Ovary (tissue), 1 donor: ENCODE measurements at regions not wholly inside any gene's neighbourhood (a gene's known extent, or its start where the extent isn't known, plus 50 kb on each side); places are given as distances from the start of the nearest gene placed in this dataset.

Experiments
- EP300 ChIP-seq: sonication (generic); formaldehyde crosslinking; IDR thresholded peaks from one replicate; pipeline ENCODE4 v1.6.1; 2017; ENCODE audit warnings: antibody characterized with exemption
- POLR2A ChIP-seq: fragments of 450-650 bp; IDR thresholded peaks from one replicate; pipeline ENCODE4 v1.6.1; 2017; ENCODE audit warnings: antibody characterized with exemption, mild to moderate bottlenecking, moderate library complexity

DNA sequence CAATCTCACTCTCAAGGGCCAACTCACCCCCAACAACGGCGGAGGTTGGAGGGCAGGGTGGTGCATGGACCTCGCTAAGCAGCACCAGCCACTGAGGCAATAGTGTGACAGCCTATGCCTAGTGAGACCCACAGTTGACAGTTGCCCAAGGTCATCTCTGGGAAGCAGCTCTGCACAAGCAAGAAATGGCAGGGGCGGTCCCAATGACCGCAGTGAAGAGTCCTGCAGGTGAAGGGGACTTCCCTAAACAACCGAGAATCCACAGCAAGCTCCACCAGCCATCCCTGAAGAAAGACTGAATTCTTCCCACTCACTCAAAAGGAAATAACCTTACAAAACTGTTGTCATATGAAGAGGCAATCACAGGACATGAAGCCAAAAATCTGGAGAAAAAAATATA is 313.4 kb upstream of the ID2 start:
- TF ChIP-seq EP300 = no peak
- no peak for TF ChIP-seq POLR2A
